Left ventricle myocardium inferior (tissue), 1 donor: ENCODE measurements at regions not wholly inside any gene's neighbourhood (a gene's known extent, or its start where the extent isn't known, plus 50 kb on each side); places are given as distances from the start of the nearest gene placed in this dataset.

Experiments
- DNase-seq: peaks from one replicate; pipeline ENCODE4 v3.0.0-alpha.2; 2020
- H3K27ac ChIP-seq: fragments of 200-600 bp; replicated peaks from 2 replicates; pipeline ENCODE4 v1.8.0; 2021
- H3K27me3 ChIP-seq: fragments of 200-600 bp; 2 replicates; pipeline ENCODE4 v1.8.0; 2021; ENCODE audit warnings: low read depth
- H3K36me3 ChIP-seq: fragments of 200-600 bp; 2 replicates; pipeline ENCODE4 v1.8.0; 2021
- H3K4me1 ChIP-seq: fragments of 200-600 bp; 2 replicates; pipeline ENCODE4 v1.8.0; 2021
- H3K4me3 ChIP-seq: fragments of 200-600 bp; 2 replicates; pipeline ENCODE4 v1.8.0; 2021; ENCODE audit warnings: mild to moderate bottlenecking, moderate library complexity
- H3K9me3 ChIP-seq: fragments of 200-600 bp; replicated peaks from 2 replicates; pipeline ENCODE4 v1.8.0; 2021
- CTCF ChIP-seq: fragments of 200-600 bp; IDR thresholded peaks from 2 replicates; pipeline ENCODE4 v1.8.0; 2021; ENCODE audit warnings: antibody characterized with exemption, mild to moderate bottlenecking, borderline replicate concordance
- intact Hi-C: fragments of 100-400 bp; cut with micrococcal nuclease; formaldehyde crosslinking; loops from one replicate; pipeline ENCODE4 v1.11.0; 2022
- donor health status: DM: no; HTN: yes; CAD: no; lungs with severe emphysema.

GRCh38 chr2:181234487-181234891 is 222.7 kb upstream of the ITGA4 start:
- H3K36me3 ChIP-seq = no peaks in the 10 kb centered on the region
- TF ChIP-seq CTCF = no peak

GRCh38 chr2:181235011-181235410 is 222.2 kb upstream of the ITGA4 start:
- Histone ChIP-seq H3K27ac (no peak overlapping the region), H3K36me3 (no peaks in the 10 kb centered on the region), H3K27me3 (no peaks in the 10 kb centered on the region), H3K4me1 (no peaks in the 10 kb centered on the region), H3K9me3 (no peaks in the 10 kb centered on the region), H3K4me3 (no peak overlapping the region)
- DNase-seq = no peak
- intact Hi-C loops = no loop called here
- no peak for TF ChIP-seq CTCF

More at GRCh38 chr2:181234487-181234891, 222.7 kb upstream of the ITGA4 start:
- no peaks in the 10 kb centered on the region for H3K27me3 ChIP-seq
- H3K4me3 ChIP-seq = no peak overlapping the region
- no peak overlapping the region for H3K27ac ChIP-seq
- H3K4me1 ChIP-seq = no peaks in the 10 kb centered on the region
- DNase-seq = no peak
- H3K9me3 ChIP-seq = no peaks in the 10 kb centered on the region
- intact Hi-C loops = no loop called here

GRCh38 chr2:181235683-181236459 is 221.3 kb upstream of the ITGA4 start:
- Histone ChIP-seq H3K27me3 (no peaks in the 10 kb centered on the region), H3K36me3 (no peaks in the 10 kb centered on the region), H3K4me3 (no peak overlapping the region), H3K27ac (no peak overlapping the region), H3K9me3 (no peaks in the 10 kb centered on the region), H3K4me1 (no peaks in the 10 kb centered on the region)
- no peak for DNase-seq
- TF ChIP-seq CTCF = no peak
- intact Hi-C loops = no loop called here

- intact Hi-C loops = no loop called here
- Histone ChIP-seq H3K27ac (no peak overlapping the region), H3K4me3 (no peak overlapping the region), H3K4me1 (no peaks in the 10 kb centered on the region), H3K9me3 (no peaks in the 10 kb centered on the region), H3K36me3 (no peaks in the 10 kb centered on the region), H3K27me3 (no peaks in the 10 kb centered on the region)
- no peak for TF ChIP-seq CTCF
- no peak for DNase-seq
Measured at GRCh38 chr2:181239201-181239799, 217.9 kb upstream of the ITGA4 start.

- H3K4me1 ChIP-seq = no peaks in the 10 kb centered on the region
- TF ChIP-seq CTCF = no peak
- H3K36me3 ChIP-seq = no peaks in the 10 kb centered on the region
- no peaks in the 10 kb centered on the region for H3K27me3 ChIP-seq
- no peaks in the 10 kb centered on the region for H3K9me3 ChIP-seq
- H3K27ac ChIP-seq = no peak overlapping the region
- no peak overlapping the region for H3K4me3 ChIP-seq
- DNase-seq = no peak
- intact Hi-C loops = no loop called here
Measured at GRCh38 chr2:181240844-181241243, 216.3 kb upstream of the ITGA4 start.
